ENCODE measurements at regions not wholly inside any gene's neighbourhood (a gene's known extent, or its start where the extent isn't known, plus 50 kb on each side); places are given as distances from the start of the nearest gene placed in this dataset.

GRCh38 chr2:215615067-215615802 lies 179.4 kb upstream of the FN1 start:
- DNase-seq, result no peak

DNA sequence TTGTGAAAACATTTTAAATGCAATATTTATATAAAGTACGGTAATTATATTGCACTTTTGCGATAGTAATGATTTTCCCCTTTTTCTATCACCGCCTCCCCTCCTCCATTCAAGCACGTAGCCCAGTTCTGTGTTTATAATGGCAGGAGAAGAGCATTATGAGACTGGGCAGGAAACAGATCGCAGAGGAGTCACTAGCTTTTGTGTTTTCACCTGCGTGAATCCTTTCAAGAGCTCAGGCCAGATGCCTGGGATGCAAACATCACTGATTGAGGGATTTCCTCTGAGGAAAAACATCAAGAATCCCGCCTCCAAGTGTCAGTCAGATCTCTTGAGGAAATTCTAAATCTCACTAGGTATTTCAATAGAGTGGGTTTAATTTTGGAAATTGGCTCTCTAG lies 178.4 kb upstream of the FN1 start:
- DNase-seq, result no peak

DNA sequence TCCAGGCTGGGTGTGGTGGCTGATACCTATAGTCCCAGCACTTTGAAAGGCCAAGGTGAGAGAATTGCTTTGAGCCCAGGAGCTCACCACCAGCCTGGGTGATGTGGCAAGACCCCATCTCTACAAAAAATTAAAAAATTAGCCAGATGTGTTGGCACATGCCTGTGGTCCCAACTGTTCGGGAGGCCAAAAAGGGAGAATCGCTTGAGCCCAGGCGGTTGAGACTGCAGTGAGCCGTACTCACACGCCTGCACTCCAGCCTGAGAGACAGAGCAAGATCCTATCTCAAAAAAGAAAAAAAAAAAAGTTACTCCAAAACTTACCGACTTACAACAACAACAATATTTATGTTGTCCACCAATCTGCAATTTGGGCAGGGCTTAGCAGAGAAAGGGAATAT lies 178.0 kb upstream of the FN1 start:
- no peak for DNase-seq

- no peak for DNase-seq
These were observed 177.4 kb upstream of the FN1 start for GRCh38 chr2:215613280-215613679.

DNA sequence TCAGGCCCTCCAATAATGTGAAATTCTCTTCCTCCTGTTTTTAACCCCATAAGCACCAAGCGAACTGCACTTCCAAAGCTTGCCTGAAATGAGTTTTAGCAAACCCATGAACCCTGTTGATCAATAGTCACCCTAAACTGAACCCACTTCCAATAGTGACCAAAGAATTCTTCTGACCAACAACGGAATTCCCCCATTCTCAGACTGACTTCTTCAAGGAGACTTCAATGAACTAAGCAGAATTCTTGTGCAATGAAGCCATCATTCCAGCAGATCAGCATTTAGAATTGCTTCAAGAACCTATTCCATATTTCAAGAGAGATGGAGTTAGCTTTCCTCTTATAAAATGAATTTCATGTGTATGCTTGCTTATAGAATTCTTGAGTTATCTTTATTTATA lies 176.9 kb upstream of the FN1 start:
- no peak for DNase-seq

GRCh38 chr2:215611609-215612386 lies 175.9 kb upstream of the FN1 start:
- DNase-seq, result no peak

GRCh38 chr2:215609089-215610032 lies 173.5 kb upstream of the FN1 start:
- DNase-seq, result no peak

DNA sequence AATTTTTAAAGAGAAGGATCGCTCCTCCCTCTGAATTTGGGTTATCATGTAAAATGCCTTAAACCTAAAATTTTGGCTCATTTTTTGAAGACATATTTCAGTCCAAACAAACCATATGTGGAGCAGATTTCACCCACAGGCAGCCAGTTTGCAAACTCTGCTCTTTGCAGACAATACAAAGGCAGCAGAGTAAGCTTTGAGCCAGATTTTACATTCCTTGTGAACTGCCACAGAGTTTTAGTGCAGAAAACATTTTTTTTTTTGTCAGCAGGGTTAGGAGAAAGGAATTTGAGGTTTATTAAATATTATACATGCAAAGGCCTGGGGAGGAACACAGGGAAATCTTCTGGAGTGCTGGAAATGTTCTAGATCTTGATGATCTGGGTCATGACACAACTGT lies 171.9 kb upstream of the FN1 start:
- DNase-seq, result no peak

DNA sequence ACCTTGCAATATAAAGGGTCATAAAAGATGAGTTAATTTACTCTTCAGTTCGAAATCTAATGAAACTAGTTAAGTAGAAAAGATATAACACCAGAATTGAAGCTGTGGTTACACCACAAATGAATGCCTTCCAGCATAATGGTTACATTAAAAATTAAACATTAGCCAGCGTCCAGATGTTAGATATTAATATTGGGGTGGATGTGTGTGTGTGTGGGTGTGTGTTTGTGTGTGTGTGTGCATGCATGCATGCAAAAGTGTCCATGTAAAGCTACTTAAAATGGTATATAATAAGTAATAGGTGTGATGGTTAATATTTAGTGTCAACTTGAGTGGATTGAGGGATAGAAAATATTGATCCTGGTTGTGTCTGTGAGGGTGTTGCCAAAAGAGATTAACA lies 170.4 kb upstream of the FN1 start:
- DNase-seq, result no peak

GRCh38 chr2:215605214-215605613 lies 169.3 kb upstream of the FN1 start:
- no peak for DNase-seq

GRCh38 chr2:215604606-215605005 lies 168.7 kb upstream of the FN1 start:
- DNase-seq, result no peak

- no peak for DNase-seq
These were observed 167.6 kb upstream of the FN1 start for GRCh38 chr2:215603440-215603839.

- no peak for DNase-seq
These were observed 167.1 kb upstream of the FN1 start for GRCh38 chr2:215602997-215603396.

DNA sequence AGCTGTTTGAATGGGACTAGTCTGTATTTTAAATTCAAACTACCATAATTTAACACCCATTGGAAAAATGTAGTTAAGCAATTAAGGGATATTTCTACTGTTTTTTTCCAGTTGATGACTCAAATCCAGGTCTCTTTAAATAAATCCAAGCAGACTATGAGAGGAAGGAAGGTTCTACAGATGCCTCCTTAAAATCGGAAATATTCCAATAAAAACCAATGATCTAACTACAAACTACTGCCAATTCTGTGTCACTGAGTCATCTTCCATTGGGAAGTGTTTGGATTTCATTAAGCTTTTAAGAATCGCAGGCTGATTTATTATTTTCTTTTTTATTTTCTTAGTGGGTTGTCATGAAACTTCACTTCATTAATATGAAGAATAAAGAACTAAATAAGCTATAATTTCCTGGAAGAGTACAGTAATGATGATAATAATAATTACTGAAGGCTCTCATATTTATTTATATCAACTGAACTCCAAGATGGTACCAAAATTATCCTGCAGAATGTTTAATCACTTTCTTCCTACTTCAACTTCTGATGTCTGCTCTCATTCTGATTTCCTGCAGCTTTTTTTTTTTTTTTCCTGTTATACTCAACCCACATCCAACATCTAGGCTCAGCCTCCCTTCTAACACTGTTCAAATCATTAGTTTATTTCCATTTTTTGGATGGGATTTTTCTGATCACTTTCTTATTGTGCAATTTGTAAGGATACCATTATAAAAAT lies 166.3 kb upstream of the FN1 start:
- DNase-seq, result no peak

DNA sequence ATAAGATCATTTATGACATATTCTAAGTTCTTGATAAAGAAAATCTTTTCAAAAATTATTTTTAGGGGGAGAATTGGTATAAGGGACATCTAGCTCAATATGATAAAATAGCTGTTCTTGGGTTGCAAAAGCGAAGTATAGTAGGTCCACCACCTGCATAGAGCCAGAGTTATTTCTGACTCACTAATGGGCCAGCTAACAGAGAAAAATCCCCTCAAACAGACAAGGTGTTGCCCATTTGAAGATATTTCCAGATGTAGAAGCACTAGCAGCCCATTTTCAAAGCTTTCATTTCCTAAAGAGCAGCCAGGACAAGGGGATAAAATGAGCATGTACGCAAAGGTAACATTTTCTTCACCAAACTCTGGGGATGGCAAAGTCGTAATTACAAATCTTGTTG lies 165.7 kb upstream of the FN1 start:
- DNase-seq, result no peak

DNA sequence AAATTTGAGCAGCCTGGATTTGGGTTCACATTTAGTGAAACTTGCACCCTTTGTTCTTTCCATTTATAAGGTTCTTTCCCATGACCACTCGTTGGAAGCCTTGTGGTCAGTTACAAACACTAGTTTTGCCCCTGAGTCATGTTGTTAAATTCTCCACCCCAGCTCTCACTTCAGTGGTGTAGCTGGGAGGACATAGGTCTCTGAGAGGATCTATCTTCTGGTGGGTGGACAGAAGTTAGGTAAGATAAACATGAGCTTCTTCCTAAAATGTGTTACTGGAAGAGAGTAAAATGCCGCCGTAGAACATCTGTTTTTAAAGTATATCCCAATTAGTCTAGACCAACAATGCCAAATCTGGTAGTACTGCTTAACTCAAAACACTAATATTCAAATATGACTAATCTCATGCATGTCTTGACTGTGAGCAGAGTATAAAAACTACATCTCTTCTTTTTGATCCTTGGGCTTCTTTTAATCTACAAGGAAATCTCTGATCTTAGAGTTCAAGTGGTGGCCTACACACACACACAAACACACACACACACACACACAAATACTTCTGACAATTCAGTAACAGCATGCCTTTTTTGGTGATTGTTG lies 162.6 kb upstream of the FN1 start:
- no peak for DNase-seq

- no peak for DNase-seq
These were observed 161.7 kb upstream of the FN1 start for GRCh38 chr2:215597577-215597976.

DNA sequence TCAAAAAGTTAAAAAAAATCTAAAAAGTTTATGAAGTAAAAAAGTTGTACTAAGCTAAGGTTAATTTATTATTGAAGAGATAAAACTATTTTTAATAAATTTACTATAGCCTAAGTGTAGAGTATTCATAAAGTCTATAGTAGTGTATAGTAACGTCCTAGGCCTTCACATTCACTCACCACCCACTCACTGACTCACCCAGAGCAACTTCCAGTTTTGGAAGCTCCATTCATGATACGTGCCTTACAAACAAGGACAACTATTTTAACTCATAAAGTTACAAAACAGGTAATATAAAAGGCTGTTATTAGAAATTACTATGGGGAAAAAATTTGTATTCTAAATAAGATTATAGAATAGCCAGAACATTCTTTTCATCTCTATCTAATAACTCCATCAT lies 158.9 kb upstream of the FN1 start:
- DNase-seq, result no peak

DNA sequence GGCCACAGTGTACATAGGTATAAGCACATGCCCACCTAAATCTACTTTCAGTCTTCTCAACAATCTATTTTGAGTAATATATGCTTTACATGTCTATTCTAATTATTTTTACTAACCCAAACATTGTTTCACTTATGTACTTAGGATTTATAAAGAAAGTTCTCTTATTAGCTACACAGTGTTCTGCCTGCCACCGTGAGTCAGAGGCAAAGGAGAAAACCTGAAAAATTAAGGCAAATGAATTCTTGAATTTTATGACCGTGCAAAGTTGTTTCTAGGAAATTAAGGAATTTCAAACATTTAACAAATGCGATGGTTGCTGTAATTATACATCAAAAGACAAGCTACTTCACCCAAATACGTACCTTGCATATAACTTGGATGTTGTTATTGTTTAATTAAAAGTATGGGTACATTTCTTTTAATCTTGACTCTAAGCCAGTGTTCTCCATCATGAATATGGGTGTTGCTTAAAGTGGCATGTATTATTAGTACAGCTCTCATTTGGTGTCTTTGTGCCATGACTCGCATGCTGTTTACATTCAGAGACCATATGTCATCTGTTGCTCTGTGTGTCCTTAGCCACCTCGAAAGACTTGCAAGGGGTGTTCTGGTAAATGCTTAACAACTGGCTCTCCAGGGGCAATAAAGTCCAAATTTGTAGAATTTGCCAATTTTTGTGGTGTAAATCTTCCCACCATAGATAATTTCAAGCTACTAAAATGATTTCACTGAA lies 154.3 kb upstream of the FN1 start:
- no peak for DNase-seq

GRCh38 chr2:215583881-215584280 lies 148.0 kb upstream of the FN1 start:
- DNase-seq, result no peak

GRCh38 chr2:215579809-215580208 lies 143.9 kb upstream of the FN1 start:
- DNase-seq, result no peak

GRCh38 chr2:215577356-215577755 lies 141.5 kb upstream of the FN1 start:
- no peak for DNase-seq
